Activated CD4-positive, alpha-beta T cell treated with anti-CD3 and anti-CD28 coated beads, Interleukin-2, Interleukin-4, amounts not matched to agents 100 ng/mL and 50 ng/mL, durations not matched to agents 16 hours and 8 hours (primary cell): ENCODE measurements at regions not wholly inside any gene's neighbourhood (a gene's known extent, or its start where the extent isn't known, plus 50 kb on each side); places are given as distances from the start of the nearest gene placed in this dataset.
"Not testable (repeated sequence)": the region's sequence is repeated elsewhere in the genome, so short reads cannot be mapped to it uniquely, and the experiment has no call there.

Experiments used
- DNase-seq: peaks from one replicate; pipeline ENCODE4 v3.0.0-alpha.2; 2020; ENCODE audit warnings: low spot score

- DNase-seq: no peak
Measured at GRCh38 chr1:219090607-219091006, 83.1 kb upstream of the LYPLAL1 start.

GRCh38 chr1:219092206-219092605 is 81.5 kb upstream of the LYPLAL1 start:
- no peak for DNase-seq

GRCh38 chr1:219099307-219099706 is 74.4 kb upstream of the LYPLAL1 start:
- no peak for DNase-seq

- DNase-seq: no peak
Measured at GRCh38 chr1:219100059-219100458, 73.6 kb upstream of the LYPLAL1 start.

DNA sequence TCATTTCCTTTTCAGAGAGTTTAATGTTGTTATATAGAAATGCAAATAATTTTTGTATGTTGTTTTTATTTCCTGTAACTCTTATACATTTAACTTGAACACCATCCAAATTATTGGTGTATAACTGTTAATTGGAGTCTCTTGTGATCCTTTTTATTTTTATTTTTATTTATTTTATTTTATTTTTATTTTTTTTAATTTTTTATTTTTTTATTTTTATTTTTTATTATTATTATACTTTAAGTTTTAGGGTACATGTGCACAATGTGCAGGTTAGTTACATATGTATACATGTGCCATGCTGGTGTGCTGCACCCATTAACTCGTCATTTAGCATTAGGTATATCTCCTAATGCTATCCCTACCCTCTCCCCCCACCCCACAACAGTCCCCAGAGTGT is 71.2 kb upstream of the LYPLAL1 start:
- DNase-seq: not testable (repeated sequence)

- no peak for DNase-seq
Measured at GRCh38 chr1:219105893-219106292, 67.8 kb upstream of the LYPLAL1 start.

GRCh38 chr1:219109424-219110018 is 64.2 kb upstream of the LYPLAL1 start:
- DNase-seq: no peak

DNA sequence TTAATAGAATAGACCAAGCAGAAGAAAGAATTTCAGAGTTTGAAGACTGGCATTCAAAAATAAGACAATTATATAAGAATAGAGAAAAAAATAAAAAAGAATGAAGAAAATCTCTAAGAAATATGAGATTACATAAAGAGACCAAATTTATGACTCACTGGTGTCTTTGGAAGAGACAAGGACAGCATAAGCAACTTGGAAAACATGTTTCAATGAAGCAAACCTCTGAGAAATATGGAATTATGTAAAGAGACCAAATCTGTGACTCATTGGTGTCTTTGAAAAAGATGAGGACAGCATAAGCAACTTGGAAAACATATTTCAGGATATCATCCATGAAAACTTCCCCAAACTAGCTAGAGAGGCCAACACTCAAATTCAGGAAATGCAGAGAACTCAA is 60.4 kb upstream of the LYPLAL1 start:
- no peak for DNase-seq

DNA sequence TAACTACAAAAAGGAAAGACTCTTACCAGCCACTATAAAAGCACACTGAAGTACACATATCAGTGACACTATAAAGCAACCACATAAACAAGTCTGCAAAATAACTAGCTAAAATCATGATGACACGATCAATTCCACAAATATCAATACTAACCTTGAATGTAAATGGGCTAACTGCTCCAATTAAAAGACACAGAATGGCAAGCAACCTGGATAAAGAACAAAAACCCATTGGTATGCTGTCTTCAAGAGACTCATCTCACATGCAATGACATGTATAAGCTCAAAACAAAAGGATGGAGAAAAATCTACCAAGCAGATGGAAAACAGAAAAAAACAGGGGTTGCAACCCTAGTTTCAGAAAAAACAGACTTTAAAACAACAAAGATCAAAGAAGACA is 59.7 kb upstream of the LYPLAL1 start:
- DNase-seq: no peak

- DNase-seq: no peak
Measured at GRCh38 chr1:219119839-219120238, 53.8 kb upstream of the LYPLAL1 start.

DNA sequence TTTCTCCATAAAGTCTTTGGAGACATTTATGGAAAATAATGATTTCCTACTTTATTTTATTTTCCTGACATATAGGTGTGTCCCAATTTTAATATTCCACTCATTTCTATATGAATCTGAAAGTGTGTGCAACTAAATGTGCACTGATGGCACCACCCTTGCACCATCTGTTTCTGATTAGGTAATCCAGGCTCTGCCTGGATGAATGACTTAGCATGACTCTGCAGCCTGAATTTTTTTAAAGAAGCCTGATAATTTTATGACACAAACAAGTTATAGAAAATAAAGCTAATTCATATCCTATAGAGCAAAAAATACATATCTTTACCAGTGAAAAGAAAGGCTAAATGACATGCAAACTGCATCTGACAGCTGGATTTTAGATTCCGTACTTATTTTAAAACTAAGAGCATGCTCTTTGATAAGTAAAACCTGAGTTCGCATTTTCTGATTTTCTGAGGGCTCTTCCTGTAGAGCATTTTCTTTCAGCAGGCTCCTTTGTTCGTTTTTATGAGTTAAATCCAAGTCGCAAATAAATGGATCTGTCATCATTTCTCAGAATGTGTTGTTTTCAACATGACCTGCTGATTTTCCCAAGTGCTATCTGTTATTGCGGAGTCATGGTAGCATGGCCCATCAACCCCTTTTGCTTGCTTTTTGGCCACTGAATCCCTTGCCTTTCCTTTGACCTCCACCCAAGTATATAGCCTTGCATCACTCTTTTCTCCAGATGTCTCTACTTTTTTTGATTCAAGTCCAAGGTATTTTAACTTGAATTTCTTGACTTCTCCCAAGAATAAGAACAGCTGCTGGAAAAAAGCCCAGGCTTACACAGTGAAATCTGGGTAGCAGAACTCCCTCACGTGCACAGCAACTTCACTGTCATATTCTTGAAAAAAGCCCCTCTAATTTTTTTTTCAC is 52.8 kb upstream of the LYPLAL1 start:
- no peak for DNase-seq

DNA sequence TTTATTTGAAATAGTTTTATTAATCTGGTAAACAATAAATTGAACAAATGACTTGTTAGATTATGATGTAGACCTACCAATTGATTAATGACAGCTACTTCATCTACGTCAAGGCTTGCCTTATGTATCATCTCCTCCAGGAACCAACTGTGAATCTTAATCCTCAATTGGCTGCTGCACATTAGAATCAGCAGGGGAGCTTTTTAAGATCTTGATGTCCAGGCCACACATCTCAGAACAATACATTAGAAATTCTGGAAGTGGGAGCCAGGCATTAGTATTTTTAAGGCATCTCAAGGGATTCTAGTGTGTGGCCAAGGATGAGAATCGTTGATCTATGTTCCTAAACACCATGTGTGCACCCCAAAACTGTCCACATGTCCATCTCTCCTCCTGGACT is 52.0 kb upstream of the LYPLAL1 start:
- no peak for DNase-seq

DNA sequence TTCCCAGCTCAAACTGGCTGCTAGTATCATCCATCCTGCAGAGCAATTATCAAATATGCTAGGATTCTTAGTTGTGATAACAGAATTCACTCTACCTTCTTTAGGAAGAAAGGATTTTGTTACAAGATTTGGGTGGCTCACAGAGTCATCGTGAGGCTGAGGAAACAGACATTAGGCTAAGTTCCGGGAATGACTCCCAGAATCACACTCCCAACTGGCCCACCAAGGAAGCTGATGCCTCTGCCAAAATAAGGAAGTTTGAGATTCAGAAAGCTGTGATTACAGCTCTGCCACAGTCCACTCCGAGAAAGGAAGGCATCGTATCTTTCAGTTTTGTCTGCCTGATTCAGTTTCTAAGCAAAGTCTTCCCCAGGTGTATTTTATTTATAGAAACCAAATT is 50.6 kb upstream of the LYPLAL1 start:
- no peak for DNase-seq
